SK-N-MC (cell line): ENCODE measurements at regions not wholly inside any gene's neighbourhood (a gene's known extent, or its start where the extent isn't known, plus 50 kb on each side); places are given as distances from the start of the nearest gene placed in this dataset.

Experiments
- DNase-seq: peaks from one replicate; pipeline ENCODE4 v3.0.0-alpha.2; 2011; ENCODE audit warnings: low read depth, low spot score
- H3K27ac ChIP-seq: fragments of 200-600 bp; sonication (generic); 2 replicates; pipeline ENCODE4 v1.5.1; 2016; ENCODE audit warnings: mixed run types
- H3K36me3 ChIP-seq: fragments of 200-600 bp; sonication (generic); 2 replicates; pipeline ENCODE4 v1.6.1; 2017; ENCODE audit warnings: antibody characterized with exemption, low read length, mixed read lengths; ENCODE audit not compliant: insufficient read depth
- H3K4me3 ChIP-seq: fragments of 200-600 bp; sonication (generic); 2 replicates; pipeline ENCODE4 v1.5.1; 2016
- H3K9ac ChIP-seq: fragments of 200-600 bp; sonication (generic); 2 replicates; pipeline ENCODE4 v1.8.0; 2017; ENCODE audit warnings: mixed run types, mixed read lengths; ENCODE audit not compliant: insufficient read length
- H3K9me3 ChIP-seq: fragments of 200-600 bp; sonication (generic); 2 replicates; pipeline ENCODE4 v1.6.1; 2017; ENCODE audit warnings: low read depth, mild to moderate bottlenecking, antibody characterized with exemption, low read length, moderate library complexity, mixed read lengths
- EZH2 ChIP-seq: fragments of 200-600 bp; sonication (generic); IDR thresholded peaks from one replicate; pipeline ENCODE4 v1.6.1; 2017; ENCODE audit warnings: antibody characterized with exemption
- FOXP2 ChIP-seq: optimal IDR thresholded peaks from 2 replicates; pipeline ENCODE3; 2011; ENCODE audit warnings: mild to moderate bottlenecking, moderate library complexity; ENCODE audit not compliant: insufficient read depth; ENCODE audit errors: extremely low read length, control extremely low read depth
- POLR2AphosphoS5 ChIP-seq: IDR thresholded peaks from 2 replicates; pipeline ENCODE4 v1.6.1; 2012; ENCODE audit warnings: mild to moderate bottlenecking, low read depth, low read length, borderline replicate concordance

GRCh38 chr5:86981898-86982297, 285.8 kb upstream of the RASA1 start:
- TF ChIP-seq FOXP2 = no peak
- TF ChIP-seq EZH2 = no peak
- no peak for TF ChIP-seq POLR2AphosphoS5
- no peak overlapping the region for H3K9ac ChIP-seq
- H3K27ac ChIP-seq = no peak overlapping the region
- no peak overlapping the region for H3K4me3 ChIP-seq
- H3K36me3 ChIP-seq = no peaks in the 10 kb centered on the region
- no peak for DNase-seq
- no peaks in the 10 kb centered on the region for H3K9me3 ChIP-seq

- no peak for DNase-seq
- no peak overlapping the region for H3K4me3 ChIP-seq
- no peaks in the 10 kb centered on the region for H3K36me3 ChIP-seq
- TF ChIP-seq FOXP2 = no peak
- TF ChIP-seq POLR2AphosphoS5 = no peak
- no peak for TF ChIP-seq EZH2
- H3K9ac ChIP-seq = no peak overlapping the region
- no peak overlapping the region for H3K27ac ChIP-seq
- H3K9me3 ChIP-seq = no peaks in the 10 kb centered on the region
Observed at GRCh38 chr5:86983208-86983607, 284.5 kb upstream of the RASA1 start.

GRCh38 chr5:86986837-86987236, 280.8 kb upstream of the RASA1 start:
- Histone ChIP-seq H3K27ac (no peak overlapping the region), H3K4me3 (no peak overlapping the region), H3K9me3 (no peaks in the 10 kb centered on the region), H3K9ac (no peak overlapping the region), H3K36me3 (no peaks in the 10 kb centered on the region)
- DNase-seq = no peak
- TF ChIP-seq POLR2AphosphoS5 (no peak), FOXP2 (no peak)

- no peak overlapping the region for H3K4me3 ChIP-seq
- no peak overlapping the region for H3K9ac ChIP-seq
- no peaks in the 10 kb centered on the region for H3K36me3 ChIP-seq
- H3K27ac ChIP-seq = no peak overlapping the region
- 0 out of 2 replicates have a peak, but pooled peaks cover 4% of the 10 kb centered on the region for H3K9me3 ChIP-seq
- TF ChIP-seq POLR2AphosphoS5 (no peak), EZH2 (no peak)
- DNase-seq = no peak
Observed at GRCh38 chr5:86997516-86997915, 270.2 kb upstream of the RASA1 start.

- Histone ChIP-seq H3K9ac (no peak overlapping the region), H3K4me3 (no peak overlapping the region), H3K36me3 (no peaks in the 10 kb centered on the region), H3K9me3 (0 out of 2 replicates have a peak, but pooled peaks cover 4% of the 10 kb centered on the region), H3K27ac (no peak overlapping the region)
- no peak for DNase-seq
- no peak for TF ChIP-seq FOXP2
- TF ChIP-seq POLR2AphosphoS5 = no peak
- no peak for TF ChIP-seq EZH2
Observed at GRCh38 chr5:86999951-87000350, 267.7 kb upstream of the RASA1 start.

- H3K9me3 ChIP-seq = no peaks in the 10 kb centered on the region
- H3K27ac ChIP-seq = no peak overlapping the region
- no peaks in the 10 kb centered on the region for H3K36me3 ChIP-seq
- no peak overlapping the region for H3K9ac ChIP-seq
- TF ChIP-seq EZH2 (no peak), FOXP2 (no peak), POLR2AphosphoS5 (no peak)
- no peak for DNase-seq
- no peak overlapping the region for H3K4me3 ChIP-seq
Observed at GRCh38 chr5:87002485-87002884, 265.2 kb upstream of the RASA1 start.

- H3K36me3 ChIP-seq = no peaks in the 10 kb centered on the region
- H3K9me3 ChIP-seq = no peaks in the 10 kb centered on the region
- DNase-seq = no peak
- H3K9ac ChIP-seq = no peak overlapping the region
- no peak overlapping the region for H3K27ac ChIP-seq
- TF ChIP-seq FOXP2 (no peak), EZH2 (no peak)
- no peak overlapping the region for H3K4me3 ChIP-seq
Observed at GRCh38 chr5:87004101-87004500, 263.6 kb upstream of the RASA1 start.

GRCh38 chr5:87007737-87008136, 259.9 kb upstream of the RASA1 start:
- no peak for DNase-seq
- no peaks in the 10 kb centered on the region for H3K36me3 ChIP-seq
- TF ChIP-seq POLR2AphosphoS5 = no peak
- no peak for TF ChIP-seq FOXP2
- TF ChIP-seq EZH2 = no peak
- no peak overlapping the region for H3K27ac ChIP-seq
- H3K4me3 ChIP-seq = no peak overlapping the region
- no peak overlapping the region for H3K9ac ChIP-seq
- H3K9me3 ChIP-seq = no peaks in the 10 kb centered on the region

- H3K27ac ChIP-seq = peak overlapping the region; percentile 19; the same call in 1 of the 2 replicates
- no peak for TF ChIP-seq FOXP2
- H3K4me3 ChIP-seq = peak overlapping the region; percentile 17; the same call in 1 of the 2 replicates
- peak; percentile 3 for DNase-seq
- no peak overlapping the region for H3K9ac ChIP-seq
- H3K9me3 ChIP-seq = no peaks in the 10 kb centered on the region
- H3K36me3 ChIP-seq = no peaks in the 10 kb centered on the region
Observed at GRCh38 chr5:87008751-87009560, 258.7 kb upstream of the RASA1 start.
